SK-N-SH treated with all-trans-retinoic acid at 6 μM for 48 hours (cell line): ENCODE measurements at regions not wholly inside any gene's neighbourhood (a gene's known extent, or its start where the extent isn't known, plus 50 kb on each side); places are given as distances from the start of the nearest gene placed in this dataset.

Source experiments
- BACH2 ChIP-seq: fragments of 250-450 bp; sonication (Bioruptor Pico); IDR thresholded peaks from 2 replicates; pipeline ENCODE4 v1.9.0; 2021; ENCODE audit warnings: mild to moderate bottlenecking, borderline replicate concordance
- OSR1 ChIP-seq: fragments of 250-450 bp; sonication (Bioruptor Pico); IDR thresholded peaks from 2 replicates; pipeline ENCODE4 v1.8.0; 2022; ENCODE audit warnings: moderate library complexity, mild to moderate bottlenecking, inconsistent platforms
- PATZ1 ChIP-seq: fragments of 250-450 bp; sonication (Bioruptor Pico); IDR thresholded peaks from 2 replicates; pipeline ENCODE4 v1.8.0; 2020; ENCODE audit warnings: mild to moderate bottlenecking, moderate library complexity, borderline replicate concordance
- ZFP3 ChIP-seq: fragments of 250-450 bp; sonication (Bioruptor Pico); IDR thresholded peaks from 2 replicates; pipeline ENCODE4 v1.5.0; 2020; ENCODE audit warnings: mild to moderate bottlenecking, moderate library complexity

- TF ChIP-seq ZFP3 (CRISPR knock-in tag), result no peak
- no peak for TF ChIP-seq OSR1 (CRISPR knock-in tag)
- no peak for TF ChIP-seq PATZ1 (CRISPR knock-in tag)
- no peak for TF ChIP-seq BACH2 (CRISPR knock-in tag)
These were observed 60.2 kb downstream of the TFAP2C start for GRCh38 chr20:56689318-56689717.
